ENCODE measurements at regions not wholly inside any gene's neighbourhood (a gene's known extent, or its start where the extent isn't known, plus 50 kb on each side); places are given as distances from the start of the nearest gene placed in this dataset.
"Not testable (repeated sequence)": the region's sequence is repeated elsewhere in the genome, so short reads cannot be mapped to it uniquely, and the experiment has no call there.

DNA sequence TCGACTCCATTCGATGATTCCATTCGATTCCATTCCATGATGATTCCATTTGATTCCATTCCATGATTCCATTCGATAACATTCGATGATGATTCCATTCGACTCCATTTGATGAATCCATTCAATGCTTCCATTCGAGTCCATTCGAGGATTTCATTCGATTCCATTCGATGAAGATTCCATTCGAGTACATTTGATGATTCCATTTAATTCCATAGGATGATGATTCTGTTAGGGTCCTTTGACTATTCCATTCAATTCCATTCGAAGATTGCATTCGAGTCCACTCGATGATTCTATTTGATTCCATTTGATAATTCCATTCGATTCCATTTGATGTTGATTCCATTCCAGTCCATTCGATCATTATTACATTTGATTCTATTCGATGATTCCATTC, 239.8 kb downstream of the SHCBP1 start:
- TF ChIP-seq POLR2A (IDR thresholded peaks at IDR 0.05): not testable (repeated sequence)
- TF ChIP-seq, protein P1, sequence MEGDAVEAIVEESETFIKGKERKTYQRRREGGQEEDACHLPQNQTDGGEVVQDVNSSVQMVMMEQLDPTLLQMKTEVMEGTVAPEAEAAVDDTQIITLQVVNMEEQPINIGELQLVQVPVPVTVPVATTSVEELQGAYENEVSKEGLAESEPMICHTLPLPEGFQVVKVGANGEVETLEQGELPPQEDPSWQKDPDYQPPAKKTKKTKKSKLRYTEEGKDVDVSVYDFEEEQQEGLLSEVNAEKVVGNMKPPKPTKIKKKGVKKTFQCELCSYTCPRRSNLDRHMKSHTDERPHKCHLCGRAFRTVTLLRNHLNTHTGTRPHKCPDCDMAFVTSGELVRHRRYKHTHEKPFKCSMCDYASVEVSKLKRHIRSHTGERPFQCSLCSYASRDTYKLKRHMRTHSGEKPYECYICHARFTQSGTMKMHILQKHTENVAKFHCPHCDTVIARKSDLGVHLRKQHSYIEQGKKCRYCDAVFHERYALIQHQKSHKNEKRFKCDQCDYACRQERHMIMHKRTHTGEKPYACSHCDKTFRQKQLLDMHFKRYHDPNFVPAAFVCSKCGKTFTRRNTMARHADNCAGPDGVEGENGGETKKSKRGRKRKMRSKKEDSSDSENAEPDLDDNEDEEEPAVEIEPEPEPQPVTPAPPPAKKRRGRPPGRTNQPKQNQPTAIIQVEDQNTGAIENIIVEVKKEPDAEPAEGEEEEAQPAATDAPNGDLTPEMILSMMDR (IDR thresholded peaks at IDR 0.05): not testable (repeated sequence)

Measured in upper lobe of left lung (tissue), 4 donors.